ENCODE measurements at regions not wholly inside any gene's neighbourhood (a gene's known extent, or its start where the extent isn't known, plus 50 kb on each side); places are given as distances from the start of the nearest gene placed in this dataset.

DNA sequence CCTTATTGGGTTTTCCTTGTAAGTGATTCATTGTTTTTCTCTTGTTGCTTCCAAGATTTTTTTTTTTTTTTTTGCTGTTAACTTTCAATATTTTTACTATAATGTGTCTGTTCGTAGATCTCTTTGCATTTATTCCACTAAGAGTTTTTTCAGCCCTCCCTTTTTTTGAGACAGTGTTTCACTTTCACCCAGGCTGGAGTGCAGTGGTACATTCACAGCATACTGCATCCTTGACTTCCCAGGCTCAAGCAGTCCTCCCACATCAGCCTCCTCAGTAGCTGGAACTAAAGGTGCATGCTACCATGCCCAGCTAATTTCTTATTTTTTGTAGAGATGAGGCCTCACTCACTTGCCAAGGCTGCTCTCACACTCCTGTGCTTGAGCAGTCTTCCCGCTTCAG lies 1282.0 kb upstream of the CNTN5 start:
- ChIA-PET POLR2A (no interaction called here), CTCF (no interaction called here)
- TF ChIP-seq SUZ12 (IDR thresholded peaks at IDR 0.05) (no peak), LEF1 (IDR thresholded peaks at IDR 0.05; ENCODE audit: borderline replicate concordance) (no peak), SP1 (IDR thresholded peaks at IDR 0.05) (no peak), CTBP1 (IDR thresholded peaks at IDR 0.05; ENCODE audit: borderline replicate concordance) (no peak), FOXK2 (IDR thresholded peaks at IDR 0.05) (no peak), ZNF384 (IDR thresholded peaks at IDR 0.05) (no peak), NFRKB (IDR thresholded peaks at IDR 0.05) (no peak), BHLHE40 (IDR thresholded peaks at IDR 0.05; ENCODE audit: borderline replicate concordance) (no peak), ELF4 (IDR thresholded peaks at IDR 0.05) (no peak), ARNT (IDR thresholded peaks at IDR 0.05) (no peak)
- DNase-seq (ENCODE audit: extremely low spot score): no peak

DNA sequence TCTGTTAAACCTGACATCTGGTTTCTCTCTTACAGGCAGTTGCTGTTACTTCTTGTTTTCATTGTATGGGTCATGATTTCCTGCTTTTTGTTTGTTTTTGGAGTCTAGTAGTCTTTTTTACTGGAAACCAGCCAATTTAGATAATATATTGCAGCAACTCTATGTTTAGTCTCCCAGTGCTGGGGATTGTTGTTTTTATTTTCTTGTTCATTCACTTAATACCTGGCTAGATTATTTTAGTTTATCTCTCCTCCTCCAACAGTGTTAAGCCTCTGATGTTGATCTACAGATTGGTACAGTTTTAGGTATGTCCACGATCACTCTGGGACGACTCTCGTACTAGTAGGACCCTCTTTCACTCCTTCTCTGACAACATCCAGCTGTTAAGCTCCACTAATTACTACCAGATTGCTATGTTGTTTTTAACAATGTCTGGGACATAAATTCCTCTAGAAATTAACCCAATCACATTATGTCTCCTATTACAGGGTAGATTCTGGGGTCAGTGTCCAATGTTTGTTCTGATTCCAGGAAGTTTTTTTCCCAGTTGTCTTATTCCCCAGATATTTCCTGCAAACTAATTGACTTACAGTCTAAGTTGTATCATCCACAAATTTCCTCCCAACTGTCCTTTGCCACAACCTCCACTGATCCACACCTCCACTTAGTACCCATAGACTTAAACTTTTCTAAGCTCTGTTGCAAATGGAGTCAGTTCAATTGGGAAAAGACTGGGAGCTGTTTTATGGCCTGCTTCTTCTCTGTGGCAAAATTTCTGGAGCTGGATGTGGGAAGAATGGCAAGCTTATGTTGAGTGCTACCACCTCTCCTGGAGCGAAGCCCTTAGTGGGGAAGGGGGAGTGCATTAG lies 1280.6 kb upstream of the CNTN5 start:
- ChIA-PET CTCF (no interaction called here), POLR2A (no interaction called here)
- TF ChIP-seq FOXA1 (IDR thresholded peaks at IDR 0.05) (no peak), FOXK2 (IDR thresholded peaks at IDR 0.05) (no peak), L3MBTL2 (conservative IDR thresholded peaks at IDR 0.05) (no peak), ARNT (IDR thresholded peaks at IDR 0.05) (no peak), HDGF (IDR thresholded peaks at IDR 0.05; ENCODE audit: borderline replicate concordance) (no peak), CTBP1 (IDR thresholded peaks at IDR 0.05; ENCODE audit: borderline replicate concordance) (no peak), TARDBP (IDR thresholded peaks at IDR 0.05) (no peak), LEF1 (IDR thresholded peaks at IDR 0.05; ENCODE audit: borderline replicate concordance) (no peak), ELF4 (IDR thresholded peaks at IDR 0.05) (no peak), NFRKB (IDR thresholded peaks at IDR 0.05) (no peak)
- no peak for DNase-seq (ENCODE audit: extremely low spot score)

DNA sequence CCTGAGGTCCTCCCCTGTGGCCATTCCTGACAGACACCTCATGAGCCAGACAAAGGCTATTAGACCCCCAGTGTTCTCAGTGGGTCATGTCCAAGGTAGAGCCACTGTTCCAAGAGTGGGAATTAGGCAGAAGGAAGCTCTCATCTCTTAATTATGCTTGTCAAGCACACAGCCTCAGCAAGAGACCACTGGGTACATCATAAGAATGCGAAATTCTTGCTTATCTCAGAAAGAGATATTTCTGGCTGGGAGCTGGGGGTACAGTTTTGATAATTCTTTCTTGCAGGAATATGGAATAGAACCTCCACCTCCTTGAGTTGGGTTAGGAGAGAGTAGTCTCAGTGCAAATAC lies 1280.0 kb upstream of the CNTN5 start:
- ChIA-PET POLR2A (no interaction called here), CTCF (no interaction called here)
- DNase-seq (ENCODE audit: extremely low spot score): no peak
- TF ChIP-seq FOXM1 (IDR thresholded peaks at IDR 0.05; ENCODE audit: borderline replicate concordance): no peak

DNA sequence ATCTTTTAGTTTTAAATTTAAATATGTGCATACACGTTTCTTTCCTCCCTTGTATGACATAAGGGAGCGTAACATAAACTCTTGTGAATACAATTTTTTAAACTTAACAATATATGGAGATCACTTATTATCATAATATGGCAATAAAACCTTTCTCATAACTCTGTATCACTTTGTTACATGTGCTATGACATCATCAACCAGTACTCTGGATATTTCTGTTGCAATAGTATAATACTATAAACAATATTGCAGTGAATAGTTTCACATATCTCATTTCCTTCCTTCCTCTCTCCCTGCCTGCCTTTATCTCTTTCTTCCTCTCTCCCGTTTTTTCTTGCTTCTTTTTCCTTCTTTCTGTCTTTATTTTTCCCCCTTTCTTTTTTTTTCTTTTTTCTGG lies 1278.0 kb upstream of the CNTN5 start:
- ChIA-PET POLR2A (no interaction called here), CTCF (no interaction called here)
- DNase-seq (ENCODE audit: extremely low spot score): no peak
- TF ChIP-seq FOXA1 (IDR thresholded peaks at IDR 0.05) (no peak), TARDBP (IDR thresholded peaks at IDR 0.05) (no peak), BHLHE40 (IDR thresholded peaks at IDR 0.05; ENCODE audit: borderline replicate concordance) (no peak), L3MBTL2 (conservative IDR thresholded peaks at IDR 0.05) (no peak), ARNT (IDR thresholded peaks at IDR 0.05) (no peak), SP1 (IDR thresholded peaks at IDR 0.05) (no peak), ELF4 (IDR thresholded peaks at IDR 0.05) (no peak), SUZ12 (IDR thresholded peaks at IDR 0.05) (no peak), FOXM1 (IDR thresholded peaks at IDR 0.05; ENCODE audit: borderline replicate concordance) (no peak), HDGF (IDR thresholded peaks at IDR 0.05; ENCODE audit: borderline replicate concordance) (no peak), CTBP1 (IDR thresholded peaks at IDR 0.05; ENCODE audit: borderline replicate concordance) (no peak)
- TF ChIP-seq, protein P1, sequence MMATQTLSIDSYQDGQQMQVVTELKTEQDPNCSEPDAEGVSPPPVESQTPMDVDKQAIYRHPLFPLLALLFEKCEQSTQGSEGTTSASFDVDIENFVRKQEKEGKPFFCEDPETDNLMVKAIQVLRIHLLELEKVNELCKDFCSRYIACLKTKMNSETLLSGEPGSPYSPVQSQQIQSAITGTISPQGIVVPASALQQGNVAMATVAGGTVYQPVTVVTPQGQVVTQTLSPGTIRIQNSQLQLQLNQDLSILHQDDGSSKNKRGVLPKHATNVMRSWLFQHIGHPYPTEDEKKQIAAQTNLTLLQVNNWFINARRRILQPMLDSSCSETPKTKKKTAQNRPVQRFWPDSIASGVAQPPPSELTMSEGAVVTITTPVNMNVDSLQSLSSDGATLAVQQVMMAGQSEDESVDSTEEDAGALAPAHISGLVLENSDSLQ (IDR thresholded peaks at IDR 0.05): no peak

DNA sequence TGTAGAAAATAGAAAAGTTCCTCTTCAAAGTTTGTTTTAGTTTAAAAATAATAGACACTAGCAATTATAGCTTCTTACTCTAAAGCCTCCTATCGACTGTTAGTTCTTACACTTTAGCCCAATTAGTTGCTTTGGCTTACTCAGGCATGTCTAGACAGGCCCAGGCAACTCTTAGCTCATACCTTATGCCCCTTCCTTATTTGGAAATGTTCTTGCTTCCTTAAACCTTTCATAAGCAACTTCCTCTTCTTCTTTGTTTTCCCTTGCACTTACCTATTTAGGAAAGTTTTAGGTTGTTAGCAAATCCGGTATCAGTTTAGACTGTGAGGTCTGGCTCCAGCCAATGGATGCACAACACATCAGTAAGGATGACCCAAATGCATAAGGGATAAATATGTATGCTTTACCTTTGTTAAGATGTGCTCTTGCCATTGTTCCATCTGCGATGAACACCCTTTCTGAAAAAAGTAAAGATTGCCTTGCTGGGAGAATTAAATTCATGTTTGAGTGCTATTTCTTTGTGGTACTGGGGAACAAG lies 1277.5 kb upstream of the CNTN5 start:
- TF ChIP-seq L3MBTL2 (conservative IDR thresholded peaks at IDR 0.05) (no peak), ELF4 (IDR thresholded peaks at IDR 0.05) (no peak), FOXM1 (IDR thresholded peaks at IDR 0.05; ENCODE audit: borderline replicate concordance) (no peak), FOXK2 (IDR thresholded peaks at IDR 0.05) (no peak), ZNF384 (IDR thresholded peaks at IDR 0.05) (no peak), NFRKB (IDR thresholded peaks at IDR 0.05) (no peak), CTBP1 (IDR thresholded peaks at IDR 0.05; ENCODE audit: borderline replicate concordance) (no peak), TARDBP (IDR thresholded peaks at IDR 0.05) (no peak), SUZ12 (IDR thresholded peaks at IDR 0.05) (no peak)
- no peak for DNase-seq (ENCODE audit: extremely low spot score)
- POLR2A ChIA-PET: no interaction called here
- CTCF ChIA-PET: no interaction called here

DNA sequence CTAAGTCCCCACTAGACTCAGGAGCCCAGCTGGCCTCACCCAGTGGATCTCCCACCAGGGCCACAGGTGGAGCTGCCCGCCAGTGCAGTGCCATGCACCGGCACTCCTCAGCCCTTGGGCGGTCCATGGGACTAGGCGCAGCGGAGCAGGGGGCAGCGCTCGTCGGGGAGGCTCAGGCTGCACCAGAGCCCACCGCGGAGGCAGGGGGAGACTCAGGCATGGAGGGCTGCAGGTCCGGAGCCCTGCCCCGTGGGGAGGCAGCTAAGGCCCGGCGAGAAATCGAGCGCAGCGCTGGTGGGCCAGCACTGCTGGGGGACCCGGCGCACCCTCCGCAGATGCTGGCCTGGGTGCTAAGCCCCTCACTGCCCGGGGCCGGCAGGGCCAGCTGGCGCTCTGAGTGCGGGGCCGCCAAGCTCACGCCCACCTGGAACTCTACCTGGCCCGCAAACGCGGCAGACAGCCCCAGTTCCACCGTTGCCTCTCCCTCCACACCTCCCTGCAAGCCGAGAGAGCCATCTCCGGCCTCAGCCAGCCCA lies 1275.2 kb upstream of the CNTN5 start:
- POLR2A ChIA-PET: no interaction called here
- no peak for DNase-seq (ENCODE audit: extremely low spot score)
- CTCF ChIA-PET: no interaction called here
- TF ChIP-seq NFRKB (IDR thresholded peaks at IDR 0.05): no peak
- no peak for TF ChIP-seq LEF1 (IDR thresholded peaks at IDR 0.05; ENCODE audit: borderline replicate concordance)
- no peak for TF ChIP-seq CTBP1 (IDR thresholded peaks at IDR 0.05; ENCODE audit: borderline replicate concordance)
- no peak for TF ChIP-seq FOXK2 (IDR thresholded peaks at IDR 0.05)
- no peak for TF ChIP-seq BHLHE40 (IDR thresholded peaks at IDR 0.05; ENCODE audit: borderline replicate concordance)
- no peak for TF ChIP-seq ARNT (IDR thresholded peaks at IDR 0.05)
- TF ChIP-seq SP1 (IDR thresholded peaks at IDR 0.05): no peak
- no peak for TF ChIP-seq L3MBTL2 (conservative IDR thresholded peaks at IDR 0.05)
- TF ChIP-seq ZNF384 (IDR thresholded peaks at IDR 0.05): no peak
- TF ChIP-seq SUZ12 (IDR thresholded peaks at IDR 0.05): no peak
- TF ChIP-seq FOXM1 (IDR thresholded peaks at IDR 0.05; ENCODE audit: borderline replicate concordance): no peak
- TF ChIP-seq, protein P1 (IDR thresholded peaks at IDR 0.05): no peak
- no peak for TF ChIP-seq FOXA1 (IDR thresholded peaks at IDR 0.05)
- no peak for TF ChIP-seq ELF4 (IDR thresholded peaks at IDR 0.05)
- TF ChIP-seq HDGF (IDR thresholded peaks at IDR 0.05; ENCODE audit: borderline replicate concordance): no peak
- TF ChIP-seq TARDBP (IDR thresholded peaks at IDR 0.05): no peak
